CD4-positive, alpha-beta T cell treated with Interleukin-15 for 4 hours (primary cell): ENCODE measurements at regions not wholly inside any gene's neighbourhood (a gene's known extent, or its start where the extent isn't known, plus 50 kb on each side); places are given as distances from the start of the nearest gene placed in this dataset.

Experiments used
- DNase-seq: peaks from one replicate; pipeline ENCODE4 v3.0.0-alpha.2; 2020; ENCODE audit warnings: low spot score

GRCh38 chr2:140061240-140061639 lies 1281.0 kb upstream of the NXPH2 start:
- DNase-seq = no peak

- DNase-seq = no peak
These were observed 1277.7 kb upstream of the NXPH2 start for GRCh38 chr2:140057928-140058327.

- no peak for DNase-seq
These were observed 1261.6 kb upstream of the NXPH2 start for GRCh38 chr2:140041811-140042210.

- DNase-seq = no peak
These were observed 1261.0 kb upstream of the NXPH2 start for GRCh38 chr2:140041239-140041638.

- DNase-seq = no peak
These were observed 1253.4 kb upstream of the NXPH2 start for GRCh38 chr2:140033638-140034037.

GRCh38 chr2:140027966-140028365 lies 1247.8 kb upstream of the NXPH2 start:
- no peak for DNase-seq

- no peak for DNase-seq
These were observed 1247.1 kb upstream of the NXPH2 start for GRCh38 chr2:140027320-140027719.

- no peak for DNase-seq
These were observed 1243.1 kb upstream of the NXPH2 start for GRCh38 chr2:140023291-140023690.

GRCh38 chr2:140018541-140018940 lies 1238.4 kb upstream of the NXPH2 start:
- no peak for DNase-seq

- no peak for DNase-seq
These were observed 1234.0 kb upstream of the NXPH2 start for GRCh38 chr2:140014204-140014546.

GRCh38 chr2:140013545-140014203 lies 1233.5 kb upstream of the NXPH2 start:
- DNase-seq = no peak

- no peak for DNase-seq
These were observed 1231.1 kb upstream of the NXPH2 start for GRCh38 chr2:140011287-140011686.

GRCh38 chr2:140002110-140002509 lies 1221.9 kb upstream of the NXPH2 start:
- DNase-seq = no peak

- no peak for DNase-seq
These were observed 1212.6 kb upstream of the NXPH2 start for GRCh38 chr2:139992711-139993345.

- DNase-seq = no peak
These were observed 1211.9 kb upstream of the NXPH2 start for GRCh38 chr2:139992078-139992477.

- no peak for DNase-seq
These were observed 1210.6 kb upstream of the NXPH2 start for GRCh38 chr2:139990646-139991335.

GRCh38 chr2:139969323-139969722 lies 1189.1 kb upstream of the NXPH2 start:
- no peak for DNase-seq

- DNase-seq = no peak
These were observed 1188.4 kb upstream of the NXPH2 start for GRCh38 chr2:139968588-139968987.

- no peak for DNase-seq
These were observed 1187.5 kb upstream of the NXPH2 start for GRCh38 chr2:139967665-139968064.

GRCh38 chr2:139964721-139965440 lies 1184.7 kb upstream of the NXPH2 start:
- no peak for DNase-seq

- no peak for DNase-seq
These were observed 1183.7 kb upstream of the NXPH2 start for GRCh38 chr2:139963863-139964355.

- no peak for DNase-seq
These were observed 1169.2 kb upstream of the NXPH2 start for GRCh38 chr2:139949242-139949972.
